Thoracic aorta (tissue), 2 donors: ENCODE measurements at regions not wholly inside any gene's neighbourhood (a gene's known extent, or its start where the extent isn't known, plus 50 kb on each side); places are given as distances from the start of the nearest gene placed in this dataset.

Experiments
- ATAC-seq: fragments of 150-250 bp; one replicate; pipeline ENCODE4 v1.8.0; 2017; ENCODE audit warnings: low read depth; ENCODE audit not compliant: insufficient number of reproducible peaks, low FRiP score
- DNase-seq: peaks from one replicate; pipeline ENCODE4 v3.0.0-alpha.2; 2020; ENCODE audit warnings: low spot score
- H3K27ac ChIP-seq, 2 donors: fragments of 200-600 bp; sonication (generic); 1 replicate in 1 of 2; 2 replicates in 1 of 2; pipeline ENCODE4 v1.5.1; 2016; ENCODE audit warnings: mild to moderate bottlenecking in 2 of 2, moderate library complexity in 2 of 2
- H3K27me3 ChIP-seq: fragments of 200-600 bp; sonication (generic); replicated peaks from 2 replicates; pipeline ENCODE4 v1.6.0; 2016; ENCODE audit warnings: mild to moderate bottlenecking; ENCODE audit not compliant: insufficient read depth
- H3K36me3 ChIP-seq: fragments of 200-600 bp; sonication (generic); one replicate; pipeline ENCODE4 v1.5.1; 2016
- H3K4me1 ChIP-seq, 2 donors: fragments of 200-600 bp; sonication (generic); 1 replicate in 1 of 2; 2 replicates in 1 of 2; pipeline versions ENCODE4 v1.5.1 to v1.6.0; 2016; ENCODE audit warnings: low read depth in 2 of 2, mild to moderate bottlenecking in 1 of 2; ENCODE audit not compliant: control insufficient read depth in 1 of 2
- H3K4me3 ChIP-seq: fragments of 200-600 bp; sonication (generic); 2 replicates; pipeline ENCODE4 v1.5.1; 2016; ENCODE audit warnings: mild to moderate bottlenecking
- H3K9me3 ChIP-seq: fragments of 200-600 bp; sonication (generic); 2 replicates; pipeline ENCODE4 v1.5.1; 2016
- TF ChIP-seq, protein P1 (sequence below): fragments of 200-600 bp; sonication (generic); IDR thresholded peaks from one replicate; pipeline ENCODE4 v1.5.1; 2019; ENCODE audit warnings: antibody characterized with exemption

DNA sequence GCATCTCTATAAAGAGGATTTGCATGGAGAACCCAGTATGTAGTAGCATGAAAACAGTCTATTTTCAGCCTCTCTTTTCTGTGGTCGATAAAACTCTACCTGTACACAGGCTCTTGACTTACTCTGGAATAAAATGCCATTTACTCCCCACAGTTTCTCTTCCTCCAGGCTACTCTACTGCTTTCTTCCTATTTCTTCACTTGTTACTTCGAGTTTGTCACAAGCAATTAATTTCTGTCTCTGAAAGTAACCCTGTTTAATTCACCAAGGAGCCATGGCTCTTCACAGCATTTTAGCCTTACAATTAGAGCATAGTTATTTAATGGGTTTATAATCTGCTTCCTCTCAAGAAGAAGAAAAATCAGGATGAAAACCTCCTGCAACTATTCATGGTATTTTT, 472.9 kb upstream of the PRKX start:
- no peak for DNase-seq
- no peak for ATAC-seq
- no peaks in the 10 kb centered on the region for H3K27me3 ChIP-seq
- H3K36me3 ChIP-seq = no peaks in the 10 kb centered on the region
- no peak overlapping the region for H3K4me3 ChIP-seq
- H3K4me1 ChIP-seq = no peaks in the 10 kb centered on the region
- H3K9me3 ChIP-seq = no peaks in the 10 kb centered on the region
- H3K27ac ChIP-seq = no peak overlapping the region
- TF ChIP-seq, protein P1, sequence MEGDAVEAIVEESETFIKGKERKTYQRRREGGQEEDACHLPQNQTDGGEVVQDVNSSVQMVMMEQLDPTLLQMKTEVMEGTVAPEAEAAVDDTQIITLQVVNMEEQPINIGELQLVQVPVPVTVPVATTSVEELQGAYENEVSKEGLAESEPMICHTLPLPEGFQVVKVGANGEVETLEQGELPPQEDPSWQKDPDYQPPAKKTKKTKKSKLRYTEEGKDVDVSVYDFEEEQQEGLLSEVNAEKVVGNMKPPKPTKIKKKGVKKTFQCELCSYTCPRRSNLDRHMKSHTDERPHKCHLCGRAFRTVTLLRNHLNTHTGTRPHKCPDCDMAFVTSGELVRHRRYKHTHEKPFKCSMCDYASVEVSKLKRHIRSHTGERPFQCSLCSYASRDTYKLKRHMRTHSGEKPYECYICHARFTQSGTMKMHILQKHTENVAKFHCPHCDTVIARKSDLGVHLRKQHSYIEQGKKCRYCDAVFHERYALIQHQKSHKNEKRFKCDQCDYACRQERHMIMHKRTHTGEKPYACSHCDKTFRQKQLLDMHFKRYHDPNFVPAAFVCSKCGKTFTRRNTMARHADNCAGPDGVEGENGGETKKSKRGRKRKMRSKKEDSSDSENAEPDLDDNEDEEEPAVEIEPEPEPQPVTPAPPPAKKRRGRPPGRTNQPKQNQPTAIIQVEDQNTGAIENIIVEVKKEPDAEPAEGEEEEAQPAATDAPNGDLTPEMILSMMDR = no peak

DNA sequence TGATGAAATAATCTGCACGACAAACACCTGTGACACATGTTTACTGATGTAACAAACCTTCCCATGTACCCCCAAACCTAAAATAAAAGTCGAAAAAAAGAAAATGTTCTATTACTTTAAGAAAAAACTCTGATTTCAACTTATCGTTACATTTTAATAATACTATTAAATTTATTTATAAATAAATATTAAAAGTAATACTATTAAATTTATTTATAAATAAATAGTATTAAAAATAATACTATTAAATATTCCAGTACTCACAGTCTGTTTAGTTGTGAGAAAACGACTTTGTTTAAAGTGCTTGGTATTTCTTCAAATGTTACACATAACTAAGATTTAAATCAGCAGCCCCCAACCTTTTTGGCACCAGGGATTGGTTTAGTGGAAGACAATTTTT, 471.6 kb upstream of the PRKX start:
- no peak overlapping the region for H3K27ac ChIP-seq
- H3K4me1 ChIP-seq = no peaks in the 10 kb centered on the region
- H3K9me3 ChIP-seq = no peaks in the 10 kb centered on the region
- no peak overlapping the region for H3K4me3 ChIP-seq
- H3K36me3 ChIP-seq = no peaks in the 10 kb centered on the region
- H3K27me3 ChIP-seq = no peaks in the 10 kb centered on the region
- DNase-seq (no peak), ATAC-seq (no peak)
- TF ChIP-seq, protein P1 = no peak

DNA sequence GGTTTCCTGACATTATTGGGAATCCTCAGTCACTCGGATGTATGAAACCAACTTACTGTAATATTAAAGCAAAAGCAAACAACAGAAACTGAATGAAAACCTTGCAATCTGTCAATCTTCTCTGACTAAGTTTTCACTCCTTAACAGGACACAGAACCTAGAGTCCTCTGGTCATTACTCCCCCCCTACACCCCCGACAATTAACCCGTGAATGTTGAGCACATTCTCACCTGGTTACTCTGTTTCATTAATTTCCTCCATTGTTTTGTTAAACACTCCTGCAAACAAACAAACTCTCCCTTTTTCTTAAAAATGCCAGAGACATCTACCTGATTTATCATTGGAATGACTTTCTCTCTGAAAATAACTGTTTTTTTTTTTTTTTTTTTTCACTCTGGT, 469.0 kb upstream of the PRKX start:
- no peaks in the 10 kb centered on the region for H3K4me1 ChIP-seq
- H3K27ac ChIP-seq = no peak overlapping the region
- H3K4me3 ChIP-seq = no peak overlapping the region
- DNase-seq (no peak), ATAC-seq (no peak)
- TF ChIP-seq, protein P1 = no peak
- no peaks in the 10 kb centered on the region for H3K27me3 ChIP-seq
- no peaks in the 10 kb centered on the region for H3K9me3 ChIP-seq
- no peaks in the 10 kb centered on the region for H3K36me3 ChIP-seq

DNA sequence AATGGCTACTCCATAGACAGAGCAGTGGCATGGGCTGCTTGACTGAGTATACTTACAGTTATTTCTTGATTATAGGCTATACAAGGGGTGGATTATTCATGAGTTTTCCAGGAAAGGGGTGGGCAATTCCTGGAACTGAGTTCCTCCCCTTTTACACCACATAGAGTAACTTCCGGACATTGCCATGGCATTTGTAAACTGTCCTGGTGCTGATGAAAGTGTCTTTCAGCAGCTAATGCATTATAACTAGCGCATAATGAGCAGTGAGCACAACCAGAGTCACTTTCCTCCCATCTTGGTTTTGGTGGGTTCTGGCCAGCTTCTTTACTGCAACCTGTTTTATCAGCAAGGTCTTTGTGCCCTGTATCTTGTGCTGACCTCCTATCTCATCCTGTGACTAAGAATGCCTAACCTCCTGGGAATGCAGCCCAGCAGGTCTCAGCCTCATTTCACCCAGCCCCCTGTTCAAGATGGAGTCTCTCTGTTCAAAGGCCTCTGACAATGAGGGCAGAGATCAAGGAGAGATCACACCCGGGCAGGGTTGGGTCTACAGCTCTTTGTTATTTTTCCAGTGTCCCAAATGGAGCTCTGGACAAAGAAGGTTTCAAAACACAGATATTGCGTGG, 468.4 kb upstream of the PRKX start:
- Histone ChIP-seq H3K4me3 (no peak overlapping the region), H3K9me3 (no peaks in the 10 kb centered on the region), H3K4me1 (no peaks in the 10 kb centered on the region), H3K27ac (no peak overlapping the region), H3K36me3 (no peaks in the 10 kb centered on the region), H3K27me3 (no peaks in the 10 kb centered on the region)
- DNase-seq (no peak), ATAC-seq (no peak)
- TF ChIP-seq, protein P1 = no peak

DNA sequence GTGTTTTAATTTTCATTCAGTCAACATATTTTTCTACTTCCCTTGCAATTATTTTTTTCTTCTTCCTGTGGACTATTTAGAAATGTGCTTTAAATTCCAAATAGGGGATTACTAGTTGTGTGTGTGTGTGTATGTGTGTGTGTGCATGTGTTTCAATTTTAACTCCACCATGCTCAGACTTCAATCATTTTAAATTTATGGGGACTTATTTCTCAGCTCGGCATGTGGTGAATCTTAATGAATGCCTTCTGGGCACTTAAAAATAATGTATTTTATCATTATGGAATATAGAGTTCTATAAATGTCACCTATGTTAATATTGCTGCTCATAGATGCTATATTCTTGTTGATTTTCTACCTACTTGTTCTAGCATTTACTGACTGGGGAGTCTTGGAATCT, 465.6 kb upstream of the PRKX start:
- TF ChIP-seq, protein P1 = no peak
- H3K4me1 ChIP-seq = no peaks in the 10 kb centered on the region
- no peaks in the 10 kb centered on the region for H3K27me3 ChIP-seq
- DNase-seq = no peak
- no peak overlapping the region for H3K4me3 ChIP-seq
- no peak for ATAC-seq
- H3K9me3 ChIP-seq = no peaks in the 10 kb centered on the region
- no peak overlapping the region for H3K27ac ChIP-seq
- no peaks in the 10 kb centered on the region for H3K36me3 ChIP-seq
